Heart right ventricle (tissue), 16 donors: ENCODE measurements at regions not wholly inside any gene's neighbourhood (a gene's known extent, or its start where the extent isn't known, plus 50 kb on each side); places are given as distances from the start of the nearest gene placed in this dataset.

Source experiments
- ATAC-seq, 8 donors: fragments of 200-7000 bp; cut with Tn5 transposase; one replicate each; pipeline ENCODE4 v1.9.1; 2020; ENCODE audit warnings: mild to moderate bottlenecking in 8 of 8, moderate library complexity in 8 of 8, moderate number of reproducible peaks in 1 of 8
- DNase-seq, 2 donors: peaks; one replicate each; pipeline ENCODE4 v3.0.0-alpha.2; 2020
- H3K27ac ChIP-seq, 10 donors: fragments of 200-600 bp; sonication (generic) in 2 of 10; one replicate each; pipeline versions ENCODE4 v1.5.0 to v1.8.0; 2020 to 2022; ENCODE audit warnings: mild to moderate bottlenecking in 3 of 10
- H3K27me3 ChIP-seq, 7 donors: fragments of 200-600 bp; one replicate each; pipeline ENCODE4 v1.8.0; 2021 to 2022; ENCODE audit warnings: mild to moderate bottlenecking in 2 of 7
- H3K36me3 ChIP-seq, 9 donors: fragments of 200-600 bp; sonication (generic) in 1 of 9; one replicate each; pipeline versions ENCODE4 v1.5.0 to v1.8.0; 2020 to 2022; ENCODE audit warnings: mild to moderate bottlenecking in 2 of 9
- H3K4me1 ChIP-seq, 9 donors: fragments of 200-600 bp; sonication (generic) in 1 of 9; one replicate each; pipeline versions ENCODE4 v1.5.0 to v1.8.0; 2020 to 2022; ENCODE audit warnings: mild to moderate bottlenecking in 4 of 9
- H3K4me3 ChIP-seq, 10 donors: fragments of 200-600 bp; sonication (generic) in 2 of 10; one replicate each; pipeline versions ENCODE4 v1.5.0 to v1.8.0; 2020 to 2022; ENCODE audit warnings: mild to moderate bottlenecking in 7 of 10, moderate library complexity in 2 of 10
- H3K9me3 ChIP-seq, 11 donors: fragments of 200-600 bp in 10 of 11; sonication (generic) in 2 of 11; one replicate each; pipeline versions ENCODE4 v1.5.0 to v1.8.0; 2013 to 2022; ENCODE audit warnings: mild to moderate bottlenecking in 2 of 11, control low read depth in 1 of 11, moderate library complexity in 1 of 11
- CTCF ChIP-seq, 9 donors: fragments of 200-600 bp; sonication (generic) in 2 of 9; IDR thresholded peaks; one replicate each; pipeline versions ENCODE4 v1.5.0 to v1.8.0; 2021 to 2022; ENCODE audit warnings: antibody characterized with exemption in 9 of 9, mild to moderate bottlenecking in 5 of 9, moderate library complexity in 1 of 9
- WGBS, 2 donors: extraction: QIAGEN DNeasy Blood & Tissue Kit; methylation state at CpG; one replicate each; pipeline ENCODE4 v1.1.7; 2013; ENCODE audit warnings: inconsistent platforms in 1 of 2; 5-methylcytosine and 5-hydroxymethylcytosine counted together
- intact Hi-C, 10 donors: fragments of 100-400 bp; cut with DNase I; formaldehyde crosslinking; loops; one replicate each; pipeline versions ENCODE4 v1.11.1 to v1.14.2; 2022
- donor health status: Arrhythmogenic right ventricular cardiomyopathy.
- donor health status: ischemic (EF 13 %, LVEDD 7.1; RV severe dilation, severe dysfunction).
- donor health status: healthy with polysubstance abuse.
- donor health status: DM: no; HTN: yes; CAD: no.
- donor health status: DM: no; HTN: no; CAD: no.
- donor health status: ischemic (EF 25% LVEDD 6.9; RV normal size, moderate dysfunction).
- donor health status: ischemic (EF 25% LVEDD 5.7; RV mildly dilated, moderate dysfunction).
- donor health status: healthy.
- donor health status: DM: yes; HTN: yes; CAD: no.
- donor health status: Ischemic cardiomyopathy.
- donor health status: ischemic (EF 35%, LVEDD 5.7; RV mildly dilated, moderate dysfunction).
- donor health status: nonischemic (EF 11% LVEDD 7.7; RV severe dilation, severe dysfunction).
- donor health status: DM: yes; HTN: yes; CAD: no.
- donor health status: PGD.
- donor health status: ischemic (EF 29% LVEDD 5.4; RV normal size, mild dysfunction).
- donor health status: nonischemic (EF 23%, LVEDD 6.1; RV moderate dilation, normal function).

DNA sequence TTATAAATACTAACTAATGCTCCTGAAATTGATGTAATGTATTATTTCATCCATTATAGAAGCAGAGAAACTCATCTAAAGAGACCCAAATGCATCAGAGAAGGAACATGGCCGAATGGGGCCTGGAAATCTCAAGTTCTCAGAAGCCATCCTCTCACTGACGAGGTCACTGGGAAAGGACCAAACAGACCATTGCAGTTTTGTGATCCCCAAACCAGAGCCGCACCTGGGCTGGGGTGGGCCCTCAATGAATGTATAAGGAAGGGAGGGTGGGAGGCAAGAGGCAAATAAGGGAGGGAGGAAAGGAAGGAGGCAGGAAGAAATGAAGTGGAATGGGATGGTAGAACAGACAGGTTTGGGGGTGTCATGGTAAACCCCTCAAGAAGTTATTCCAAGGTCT, 245.3 kb upstream of the ID2 start:
- ATAC-seq (no peak), DNase-seq (no peak)
- H3K36me3 ChIP-seq = no peaks in the 10 kb centered on the region
- H3K27ac ChIP-seq = no peak overlapping the region
- peaks cover 2 to 46% (median 12%) of the 10 kb centered on the region in 9 donors for H3K4me1 ChIP-seq
- no peaks in the 10 kb centered on the region for H3K27me3 ChIP-seq
- WGBS, 2 donors = 96 to 99% methylated on average over 3 of the region's 3 CpGs
- H3K4me3 ChIP-seq = no peak overlapping the region
- intact Hi-C loops = loop anchor here in 1 of 10 donors (5.0 kb wide), 1 partner anchor 241 kb away; no protein-coding TSS in a partner anchor
- H3K9me3 ChIP-seq = no peaks in the 10 kb centered on the region
- no peak for TF ChIP-seq CTCF (IDR thresholded peaks at IDR 0.05)

DNA sequence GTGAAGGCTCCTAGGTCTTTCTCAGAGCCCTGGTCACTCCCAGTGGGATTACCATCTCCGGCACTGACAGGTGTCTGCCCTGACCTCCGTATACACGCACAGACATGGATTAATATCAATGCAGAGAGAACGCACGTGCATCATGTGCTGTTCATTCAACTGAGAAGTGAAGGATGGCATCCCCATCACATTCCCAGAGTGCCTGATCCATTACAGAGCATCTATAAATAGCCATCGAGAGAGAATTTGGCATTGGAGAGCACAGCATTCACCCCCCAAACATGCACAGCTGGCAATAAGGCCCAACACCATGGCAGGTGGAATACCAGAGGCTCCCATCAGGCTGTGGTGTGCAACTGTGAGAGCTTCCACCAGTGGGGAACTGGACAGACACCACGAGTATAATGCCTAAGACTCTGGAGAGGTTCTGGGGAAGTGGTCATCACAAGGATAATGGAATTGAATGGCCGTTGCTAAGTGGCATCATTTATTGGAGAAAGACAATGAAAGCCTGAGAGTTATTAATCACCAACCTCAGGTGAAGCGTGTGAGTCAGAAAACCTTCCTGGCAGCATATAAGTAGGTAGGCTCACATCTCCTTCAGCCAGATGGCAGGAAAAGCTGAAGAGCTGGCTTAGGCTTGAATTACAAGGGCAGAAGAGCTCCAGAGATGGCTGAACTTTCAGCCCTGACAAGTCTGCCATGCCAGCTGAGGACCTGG, 244.5 kb upstream of the ID2 start:
- TF ChIP-seq CTCF (IDR thresholded peaks at IDR 0.05) = no peak
- Histone ChIP-seq H3K9me3 (no peaks in the 10 kb centered on the region), H3K4me3 (no peak overlapping the region), H3K27ac (peak overlapping the region in 1 of 10 donors; percentile 6), H3K36me3 (no peaks in the 10 kb centered on the region), H3K4me1 (peaks cover 2 to 49% (median 12%) of the 10 kb centered on the region in 9 donors), H3K27me3 (no peaks in the 10 kb centered on the region)
- DNase-seq (no peak), ATAC-seq (peak; percentile 41 to 75 (median 59))
- WGBS, 2 donors = 67 to 73% methylated on average over 9 of the region's 9 CpGs
- intact Hi-C loops = loop anchor here in 1 of 10 donors (5.0 kb wide), 1 partner anchor 240 kb away; no protein-coding TSS in a partner anchor

DNA sequence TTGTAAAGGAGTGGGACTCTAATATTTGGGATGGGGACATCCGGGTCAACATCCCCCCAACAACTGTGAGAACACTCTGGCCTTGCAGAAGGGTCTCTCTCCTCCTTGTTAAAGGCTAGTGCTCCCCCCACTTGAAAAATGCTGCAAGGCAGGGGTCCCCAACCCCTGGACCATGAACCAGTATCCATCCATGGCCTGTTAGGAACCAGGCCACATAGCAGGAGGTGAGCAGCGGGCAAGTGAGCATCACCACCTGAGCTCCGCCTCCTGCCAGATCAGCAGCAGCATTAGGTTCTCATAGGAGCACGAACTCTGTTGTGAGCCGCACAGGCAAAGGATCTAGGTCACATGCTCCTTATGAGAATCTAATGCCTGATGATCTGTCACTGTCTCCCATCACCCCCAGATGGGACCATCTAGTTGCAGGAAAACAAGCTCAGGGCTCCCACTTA, 243.9 kb upstream of the ID2 start:
- DNase-seq = no peak
- Histone ChIP-seq H3K4me1 (peaks cover 2 to 47% (median 12%) of the 10 kb centered on the region in 9 donors), H3K4me3 (no peak overlapping the region), H3K9me3 (no peaks in the 10 kb centered on the region), H3K36me3 (no peaks in the 10 kb centered on the region), H3K27me3 (no peaks in the 10 kb centered on the region), H3K27ac (peak overlapping the region in 1 of 10 donors; percentile 6)
- intact Hi-C loops = loop anchor here in 1 of 10 donors (5.0 kb wide), 1 partner anchor 239 kb away; no protein-coding TSS in a partner anchor
- no peak for TF ChIP-seq CTCF (IDR thresholded peaks at IDR 0.05)
- no peak for ATAC-seq
- WGBS, 2 donors = 97 to 98% methylated on average over 5 of the region's 5 CpGs

GRCh38 chr2:8438476-8438875, 243.4 kb upstream of the ID2 start:
- Histone ChIP-seq H3K4me1 (peaks cover 2 to 42% (median 12%) of the 10 kb centered on the region in 9 donors), H3K4me3 (no peak overlapping the region), H3K9me3 (no peaks in the 10 kb centered on the region), H3K27ac (peak overlapping the region in 7 of 10 donors; percentile 3 to 70 (median 64)), H3K27me3 (no peaks in the 10 kb centered on the region), H3K36me3 (no peaks in the 10 kb centered on the region)
- ATAC-seq (peak in 6 of 8 donors; percentile 21 to 39 (median 26)), DNase-seq (no peak)
- 76% methylated on average over 3 of the region's 3 CpGs for WGBS, 2 donors
- TF ChIP-seq CTCF (IDR thresholded peaks at IDR 0.05) = no peak
- intact Hi-C loops = loop anchor here in 1 of 10 donors (5.0 kb wide), 1 partner anchor 239 kb away; no protein-coding TSS in a partner anchor
